Hematopoietic multipotent progenitor cell treated with erythropoietin and hydrocortisone succinate and interleukin-3 and kit ligand, for 8 days (in vitro differentiated cells): ENCODE measurements at regions not wholly inside any gene's neighbourhood (a gene's known extent, or its start where the extent isn't known, plus 50 kb on each side); places are given as distances from the start of the nearest gene placed in this dataset.

Experiments
- DNase-seq: peaks from one replicate; pipeline ENCODE4 v3.0.0-alpha.2; 2015

GRCh38 chr12:94745562-94745961 lies 95.2 kb upstream of the TMCC3 start:
- no peak for DNase-seq

- DNase-seq = no peak
Observed at GRCh38 chr12:94743174-94743573, 92.8 kb upstream of the TMCC3 start.

- DNase-seq = no peak
Observed at GRCh38 chr12:94740601-94741362, 90.4 kb upstream of the TMCC3 start.

GRCh38 chr12:94736820-94737219 lies 86.5 kb upstream of the TMCC3 start:
- no peak for DNase-seq

DNA sequence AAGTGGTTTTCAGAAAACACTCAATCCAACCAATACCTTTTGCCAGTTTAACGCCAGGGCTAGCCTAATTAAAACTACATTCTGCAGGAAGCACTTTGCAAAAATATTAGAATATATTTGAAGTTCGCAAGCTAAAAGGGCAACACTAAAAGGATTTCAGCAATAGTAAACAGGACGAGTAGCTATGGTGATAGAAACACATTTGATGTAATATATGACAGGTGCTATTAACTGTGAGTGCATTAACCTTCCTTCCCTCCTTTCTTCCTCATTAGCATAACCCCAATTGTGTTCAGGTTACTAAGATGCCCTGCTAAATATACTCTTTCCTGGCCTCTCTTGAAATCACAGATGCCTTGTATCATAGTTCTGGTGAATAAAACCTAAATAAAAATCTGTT lies 85.6 kb upstream of the TMCC3 start:
- DNase-seq = no peak

GRCh38 chr12:94733727-94734126 lies 83.4 kb upstream of the TMCC3 start:
- DNase-seq = no peak

- DNase-seq = no peak
Observed at GRCh38 chr12:94732367-94732990, 82.1 kb upstream of the TMCC3 start.

DNA sequence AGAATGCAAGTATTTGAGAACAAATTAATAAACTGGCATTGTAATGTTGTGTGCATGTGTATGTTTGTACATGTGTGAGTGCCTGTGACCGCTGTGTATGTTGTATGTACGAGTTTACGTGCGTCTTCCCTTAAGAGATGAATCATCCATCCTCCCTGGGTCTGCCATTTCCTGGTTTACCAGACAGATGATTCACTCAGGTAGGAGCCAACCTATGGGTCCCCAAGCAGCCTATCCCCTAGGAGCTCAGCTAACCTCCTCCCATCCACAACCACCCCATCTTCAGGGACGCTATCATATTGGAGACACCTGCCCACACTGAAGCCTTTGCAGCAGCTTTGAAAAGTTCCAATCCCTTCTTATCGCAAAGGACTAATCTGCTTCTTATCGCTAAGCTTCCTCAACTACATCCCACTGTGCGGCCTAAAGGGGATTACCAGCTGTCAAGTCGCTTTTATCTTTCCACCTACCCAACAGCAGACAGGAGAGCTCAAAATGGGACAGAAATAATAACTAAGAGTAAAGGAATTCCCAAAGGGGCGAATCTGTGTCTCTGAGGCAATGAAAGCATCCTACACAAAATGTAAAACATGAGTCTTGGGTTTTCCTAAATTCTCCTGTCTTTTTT lies 81.5 kb upstream of the TMCC3 start:
- DNase-seq = no peak

- no peak for DNase-seq
Observed at GRCh38 chr12:94730847-94731246, 80.5 kb upstream of the TMCC3 start.

DNA sequence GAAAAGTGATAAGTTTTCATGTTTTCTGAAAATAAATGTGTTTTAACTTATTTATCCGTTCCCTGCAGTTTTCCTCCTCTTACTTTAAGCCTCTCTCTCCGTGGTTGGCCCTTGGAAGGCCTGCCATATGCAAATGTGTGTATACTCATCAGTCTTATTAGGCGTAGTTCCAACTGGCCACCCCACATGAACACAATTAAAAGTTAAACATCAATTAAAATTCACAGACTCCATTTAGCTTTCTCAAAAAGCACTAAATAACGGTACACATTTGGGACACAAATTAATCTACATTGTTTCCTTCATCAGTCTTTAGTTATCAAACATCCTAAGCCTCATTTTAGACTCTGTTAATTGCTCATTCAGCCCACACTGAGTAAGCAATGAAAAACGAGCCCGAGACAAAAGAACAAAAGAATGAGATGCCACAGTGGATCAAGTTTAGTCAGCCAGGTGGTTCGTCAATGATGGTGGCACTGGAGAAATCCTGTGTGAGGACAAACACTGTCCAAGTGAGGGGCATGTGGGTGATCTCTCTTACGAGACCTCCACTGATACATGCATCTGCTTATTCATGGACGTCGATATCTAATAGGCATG lies 76.0 kb upstream of the TMCC3 start:
- no peak for DNase-seq

GRCh38 chr12:94725375-94726168 lies 75.2 kb upstream of the TMCC3 start:
- peak; percentile 50 for DNase-seq

- no peak for DNase-seq
Observed at GRCh38 chr12:94722664-94723063, 72.3 kb upstream of the TMCC3 start.

DNA sequence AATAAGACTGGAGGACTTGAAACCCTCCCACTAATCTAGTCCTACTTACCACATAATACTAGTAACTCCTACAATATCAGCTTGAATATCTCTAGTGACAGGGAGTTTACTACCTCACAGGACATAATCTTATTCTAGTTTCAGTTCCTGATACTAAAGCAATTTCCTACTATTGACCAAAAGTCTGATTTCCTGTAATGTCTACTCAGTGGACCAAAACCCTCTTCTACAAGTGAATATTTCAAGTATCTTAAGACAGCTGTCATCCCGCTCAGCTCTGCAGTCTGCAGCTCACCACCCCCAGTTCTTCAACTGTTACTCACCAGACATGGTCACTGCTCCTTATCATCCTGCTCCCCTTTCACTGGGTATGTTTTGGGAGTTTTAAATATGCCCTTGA lies 70.8 kb upstream of the TMCC3 start:
- DNase-seq = no peak

GRCh38 chr12:94718114-94718513 lies 67.8 kb upstream of the TMCC3 start:
- peak; percentile 10 for DNase-seq

- DNase-seq = no peak
Observed at GRCh38 chr12:94717656-94718055, 67.3 kb upstream of the TMCC3 start.

- DNase-seq = no peak
Observed at GRCh38 chr12:94717108-94717507, 66.8 kb upstream of the TMCC3 start.

DNA sequence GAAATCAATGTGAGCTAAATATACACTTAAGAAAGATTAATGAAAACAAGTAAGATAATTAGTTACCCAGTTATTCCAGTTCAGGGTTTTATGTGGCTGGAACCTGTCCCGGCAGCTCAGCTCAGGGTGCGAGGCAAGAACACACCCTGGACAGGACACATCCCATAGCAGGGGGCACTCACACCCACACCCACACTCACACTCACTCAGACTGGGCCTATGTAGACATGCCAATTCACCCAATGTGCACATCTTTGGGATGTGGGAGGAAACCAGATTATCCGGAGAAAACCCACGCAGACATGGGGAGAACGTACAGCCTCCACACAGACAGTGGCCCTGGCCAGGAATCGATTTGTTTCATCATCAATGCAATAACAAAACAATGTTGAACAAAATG lies 66.0 kb upstream of the TMCC3 start:
- no peak for DNase-seq

DNA sequence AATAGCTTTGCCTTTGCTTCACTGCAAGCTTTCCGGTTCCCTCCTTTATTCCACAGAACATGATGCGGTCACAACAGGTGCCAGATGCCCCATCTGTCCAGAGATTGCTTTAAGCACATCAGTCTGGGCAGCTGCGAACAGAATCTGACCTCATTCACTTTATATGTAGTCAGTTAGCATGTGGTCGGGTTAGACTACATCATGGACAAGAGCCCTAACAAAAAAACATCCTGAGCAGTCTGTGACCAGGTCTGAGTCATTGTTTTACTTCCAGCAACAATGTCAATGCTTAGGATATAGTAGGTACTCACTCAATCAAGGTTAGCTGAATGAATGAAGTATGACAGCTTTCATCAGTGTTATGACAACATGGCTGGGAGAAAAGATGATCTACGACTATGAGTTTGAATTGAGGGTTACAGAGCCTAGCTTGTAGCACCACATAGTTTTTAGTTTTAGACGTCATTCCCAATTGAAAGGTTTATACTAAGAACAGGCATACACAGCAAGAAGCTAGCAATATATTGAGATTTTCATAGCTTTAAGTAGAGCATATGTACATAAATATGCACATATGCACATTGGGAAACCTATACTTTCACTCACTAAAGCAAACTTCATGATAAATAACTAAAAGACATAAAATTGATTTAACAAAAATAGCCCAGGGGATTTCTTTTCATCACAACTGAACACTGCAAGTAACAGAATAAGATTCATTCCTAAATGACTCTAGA lies 64.2 kb upstream of the TMCC3 start:
- no peak for DNase-seq

GRCh38 chr12:94712815-94713515 lies 62.6 kb upstream of the TMCC3 start:
- no peak for DNase-seq

DNA sequence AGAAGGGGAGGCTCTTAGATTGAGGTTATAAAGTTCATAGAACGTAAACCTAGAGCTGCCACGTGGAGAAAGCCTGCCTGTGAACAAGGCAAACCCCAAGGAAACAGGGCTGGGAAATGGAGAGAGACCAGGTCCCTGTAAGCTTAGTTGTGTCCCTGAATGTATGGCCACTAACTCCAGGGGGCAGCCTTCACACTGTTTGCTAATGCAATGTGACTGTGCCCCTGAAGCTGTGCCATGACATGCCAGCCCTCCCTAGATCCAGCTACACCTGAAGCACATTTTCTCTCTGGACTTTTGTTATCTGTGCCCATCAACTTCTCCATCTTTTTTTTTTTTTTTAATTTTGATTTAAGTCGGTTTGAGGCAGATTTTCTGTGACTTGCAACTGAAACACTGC lies 60.6 kb upstream of the TMCC3 start:
- DNase-seq = peak; percentile 62

- DNase-seq = no peak
Observed at GRCh38 chr12:94707892-94708291, 57.5 kb upstream of the TMCC3 start.

DNA sequence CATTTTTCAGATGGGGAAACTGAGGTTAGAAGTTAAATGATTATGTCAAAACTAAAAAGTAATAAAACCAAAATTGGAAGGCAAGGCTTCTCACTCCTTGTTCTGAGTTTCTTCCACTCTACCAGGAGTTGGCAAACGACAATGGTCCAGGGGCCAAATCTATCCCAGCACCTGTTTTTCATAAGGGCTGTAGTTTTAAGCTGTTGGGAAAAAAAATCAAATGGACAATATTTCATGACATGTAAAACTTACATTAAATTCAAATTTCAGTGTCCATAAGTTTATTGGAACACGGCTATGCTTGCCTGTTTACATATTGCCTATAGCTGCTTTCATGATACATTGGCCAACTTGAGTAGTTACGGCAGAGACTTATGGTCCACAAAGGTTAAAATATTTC lies 56.7 kb upstream of the TMCC3 start:
- DNase-seq = no peak
